ENCODE measurements at regions not wholly inside any gene's neighbourhood (a gene's known extent, or its start where the extent isn't known, plus 50 kb on each side); places are given as distances from the start of the nearest gene placed in this dataset.

GRCh38 chr10:84944187-84944586 lies 615.8 kb downstream of the CCSER2 start:
- Histone ChIP-seq H4K20me1 (replicated peaks; ENCODE audit: insufficient read depth) (no peaks in the 10 kb centered on the region), H3K36me3 (ENCODE audit: insufficient read depth) (no peaks in the 10 kb centered on the region), H3K4me2 (no peak overlapping the region), H3F3A (replicated peaks; ENCODE audit: low read depth) (no peaks in the 10 kb centered on the region), H2AFZ (no peak overlapping the region), H3K79me2 (replicated peaks; ENCODE audit: insufficient read depth) (no peaks in the 10 kb centered on the region), H3K4me1 (ENCODE audit: insufficient read depth) (no peaks in the 10 kb centered on the region), H3K27ac (ENCODE audit: low read depth) (no peak overlapping the region), H3K9me2 (ENCODE audit: insufficient read depth) (0 out of 2 replicates have a peak, but pooled peaks cover 3% of the 10 kb centered on the region), H3K4me3 (no peak overlapping the region), H3K27me3 (ENCODE audit: insufficient read depth) (no peaks in the 10 kb centered on the region)
- Mint-ChIP-seq H3K36me3 (ENCODE audit: low read depth) (no peaks in the 10 kb centered on the region; the same call in 2 of the 3 replicates), H3K4me3 (no peak overlapping the region), H3K27ac (no peak overlapping the region), H3K4me1 (peaks cover 4% of the 10 kb centered on the region; the same call in 1 of the 3 replicates), H3K9me3 (peaks cover 72% of the 10 kb centered on the region), H3K27me3 (ENCODE audit: insufficient read depth, low read depth, poor library complexity) (no peaks in the 10 kb centered on the region)
- TF ChIP-seq, protein P1, sequence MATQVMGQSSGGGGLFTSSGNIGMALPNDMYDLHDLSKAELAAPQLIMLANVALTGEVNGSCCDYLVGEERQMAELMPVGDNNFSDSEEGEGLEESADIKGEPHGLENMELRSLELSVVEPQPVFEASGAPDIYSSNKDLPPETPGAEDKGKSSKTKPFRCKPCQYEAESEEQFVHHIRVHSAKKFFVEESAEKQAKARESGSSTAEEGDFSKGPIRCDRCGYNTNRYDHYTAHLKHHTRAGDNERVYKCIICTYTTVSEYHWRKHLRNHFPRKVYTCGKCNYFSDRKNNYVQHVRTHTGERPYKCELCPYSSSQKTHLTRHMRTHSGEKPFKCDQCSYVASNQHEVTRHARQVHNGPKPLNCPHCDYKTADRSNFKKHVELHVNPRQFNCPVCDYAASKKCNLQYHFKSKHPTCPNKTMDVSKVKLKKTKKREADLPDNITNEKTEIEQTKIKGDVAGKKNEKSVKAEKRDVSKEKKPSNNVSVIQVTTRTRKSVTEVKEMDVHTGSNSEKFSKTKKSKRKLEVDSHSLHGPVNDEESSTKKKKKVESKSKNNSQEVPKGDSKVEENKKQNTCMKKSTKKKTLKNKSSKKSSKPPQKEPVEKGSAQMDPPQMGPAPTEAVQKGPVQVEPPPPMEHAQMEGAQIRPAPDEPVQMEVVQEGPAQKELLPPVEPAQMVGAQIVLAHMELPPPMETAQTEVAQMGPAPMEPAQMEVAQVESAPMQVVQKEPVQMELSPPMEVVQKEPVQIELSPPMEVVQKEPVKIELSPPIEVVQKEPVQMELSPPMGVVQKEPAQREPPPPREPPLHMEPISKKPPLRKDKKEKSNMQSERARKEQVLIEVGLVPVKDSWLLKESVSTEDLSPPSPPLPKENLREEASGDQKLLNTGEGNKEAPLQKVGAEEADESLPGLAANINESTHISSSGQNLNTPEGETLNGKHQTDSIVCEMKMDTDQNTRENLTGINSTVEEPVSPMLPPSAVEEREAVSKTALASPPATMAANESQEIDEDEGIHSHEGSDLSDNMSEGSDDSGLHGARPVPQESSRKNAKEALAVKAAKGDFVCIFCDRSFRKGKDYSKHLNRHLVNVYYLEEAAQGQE (IDR thresholded peaks at IDR 0.05; ENCODE audit: unreplicated experiment): no peak
- TF ChIP-seq POLR2AphosphoS5 (IDR thresholded peaks at IDR 0.05; ENCODE audit: low read depth) (no peak), JUNB (IDR thresholded peaks at IDR 0.05; ENCODE audit: unreplicated experiment) (no peak), NANOG (IDR thresholded peaks at IDR 0.05; ENCODE audit: borderline replicate concordance) (no peak)
- no peak for ATAC-seq
- DNase-seq (ENCODE audit: low spot score): no peak

DNA sequence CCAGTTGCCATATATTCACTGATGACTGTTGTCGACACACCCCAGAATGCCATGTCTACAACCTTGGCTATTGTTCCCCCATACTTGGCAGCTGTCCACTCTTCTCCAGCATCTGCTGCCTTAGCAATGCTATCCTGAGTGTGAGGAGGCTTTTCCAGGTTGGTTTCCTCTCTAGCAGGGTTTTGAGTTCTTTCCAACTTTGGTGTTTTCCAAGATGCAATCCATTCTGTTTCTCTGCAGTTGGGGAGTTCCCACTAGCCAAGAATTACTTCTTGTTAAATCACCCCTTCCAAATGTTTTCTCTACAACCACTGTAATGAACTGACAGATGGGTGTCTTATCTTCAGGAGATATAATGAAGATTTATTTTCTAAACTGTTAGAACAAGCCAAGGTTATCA lies 617.4 kb downstream of the CCSER2 start:
- Mint-ChIP-seq H3K27me3 (ENCODE audit: insufficient read depth, low read depth, poor library complexity) (no peaks in the 10 kb centered on the region), H3K27ac (no peak overlapping the region), H3K9me3 (peaks cover 70% of the 10 kb centered on the region), H3K4me3 (no peak overlapping the region), H3K4me1 (no peaks in the 10 kb centered on the region), H3K36me3 (ENCODE audit: low read depth) (no peaks in the 10 kb centered on the region; the same call in 2 of the 3 replicates)
- H3K27ac ChIP-seq (ENCODE audit: low read depth): no peak overlapping the region
- no peak overlapping the region for H3K4me3 ChIP-seq
- H3K79me2 ChIP-seq (replicated peaks; ENCODE audit: insufficient read depth): no peaks in the 10 kb centered on the region
- DNase-seq (ENCODE audit: low spot score): no peak
- H3K36me3 ChIP-seq (ENCODE audit: insufficient read depth): no peaks in the 10 kb centered on the region
- ATAC-seq: no peak
- no peaks in the 10 kb centered on the region for H4K20me1 ChIP-seq (replicated peaks; ENCODE audit: insufficient read depth)
- H3K9me2 ChIP-seq (ENCODE audit: insufficient read depth): 0 out of 2 replicates have a peak, but pooled peaks cover 3% of the 10 kb centered on the region
- no peaks in the 10 kb centered on the region for H3F3A ChIP-seq (replicated peaks; ENCODE audit: low read depth)
- no peak overlapping the region for H3K4me2 ChIP-seq
- no peaks in the 10 kb centered on the region for H3K27me3 ChIP-seq (ENCODE audit: insufficient read depth)
- H2AFZ ChIP-seq: no peak overlapping the region
- no peaks in the 10 kb centered on the region for H3K4me1 ChIP-seq (ENCODE audit: insufficient read depth)
- TF ChIP-seq POLR2AphosphoS5 (IDR thresholded peaks at IDR 0.05; ENCODE audit: low read depth) (no peak), ZNF462 (CRISPR knock-in tag; IDR thresholded peaks at IDR 0.05) (no peak), ZNF331 (CRISPR knock-in tag; IDR thresholded peaks at IDR 0.05; ENCODE audit: low read depth) (no peak)
- TF ChIP-seq, protein P2, sequence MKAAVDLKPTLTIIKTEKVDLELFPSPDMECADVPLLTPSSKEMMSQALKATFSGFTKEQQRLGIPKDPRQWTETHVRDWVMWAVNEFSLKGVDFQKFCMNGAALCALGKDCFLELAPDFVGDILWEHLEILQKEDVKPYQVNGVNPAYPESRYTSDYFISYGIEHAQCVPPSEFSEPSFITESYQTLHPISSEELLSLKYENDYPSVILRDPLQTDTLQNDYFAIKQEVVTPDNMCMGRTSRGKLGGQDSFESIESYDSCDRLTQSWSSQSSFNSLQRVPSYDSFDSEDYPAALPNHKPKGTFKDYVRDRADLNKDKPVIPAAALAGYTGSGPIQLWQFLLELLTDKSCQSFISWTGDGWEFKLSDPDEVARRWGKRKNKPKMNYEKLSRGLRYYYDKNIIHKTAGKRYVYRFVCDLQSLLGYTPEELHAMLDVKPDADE (IDR thresholded peaks at IDR 0.05): no peak
- TF ChIP-seq, protein P1 (IDR thresholded peaks at IDR 0.05; ENCODE audit: unreplicated experiment): no peak

Measured in GM23338 (cell line).